DND-41 (cell line): ENCODE measurements at regions not wholly inside any gene's neighbourhood (a gene's known extent, or its start where the extent isn't known, plus 50 kb on each side); places are given as distances from the start of the nearest gene placed in this dataset.
A peak's percentile ranks its signal among the peaks of the same experiment; 100 is the strongest.

Experiments used
- ATAC-seq: fragments of 200-7000 bp; cut with Tn5 transposase; 3 replicates; pipeline ENCODE4 v1.9.1; 2021; ENCODE audit warnings: low read depth; ENCODE audit not compliant: insufficient read depth
- DNase-seq: peaks from one replicate; pipeline ENCODE4 v3.0.0-alpha.2; 2020
- H2AFZ ChIP-seq: 2 replicates; pipeline ENCODE4 v1.6.0; 2012; ENCODE audit warnings: low read depth, low read length
- H3K27ac ChIP-seq: 2 replicates; pipeline ENCODE4 v1.5.1; 2012; ENCODE audit warnings: low read length, inconsistent platforms
- H3K27me3 ChIP-seq: fragments of 200-600 bp; sonication (generic); 2 replicates; pipeline ENCODE4 v1.6.0; 2012; ENCODE audit warnings: low read length, mild to moderate bottlenecking, inconsistent platforms; ENCODE audit not compliant: insufficient read depth, poor library complexity
- H3K36me3 ChIP-seq: 2 replicates; pipeline ENCODE4 v1.5.1; 2012; ENCODE audit warnings: low read length, inconsistent platforms; ENCODE audit not compliant: insufficient read depth
- H3K4me1 ChIP-seq: 2 replicates; pipeline ENCODE4 v1.5.1; 2012; ENCODE audit warnings: mild to moderate bottlenecking, low read length; ENCODE audit not compliant: insufficient read depth
- H3K4me2 ChIP-seq: 2 replicates; pipeline ENCODE4 v1.6.0; 2012; ENCODE audit warnings: mild to moderate bottlenecking, moderate library complexity, low read length, inconsistent platforms; ENCODE audit not compliant: insufficient read depth
- H3K4me3 ChIP-seq, 2 experiments: fragments of 200-600 bp in 1 of 2; shearing (Covaris generic) in 1 of 2; 2 replicates each; pipeline ENCODE4 v1.5.1; 2012 to 2016; ENCODE audit warnings: inconsistent platforms in 2 of 2, low read length in 2 of 2, mild to moderate bottlenecking in 2 of 2, low read depth in 1 of 2, moderate library complexity in 1 of 2
- H3K79me2 ChIP-seq: 2 replicates; pipeline ENCODE4 v1.6.0; 2012; ENCODE audit warnings: low read length, inconsistent platforms; ENCODE audit not compliant: insufficient read depth
- H3K9ac ChIP-seq: 2 replicates; pipeline ENCODE4 v1.6.0; 2012; ENCODE audit warnings: low read depth, mild to moderate bottlenecking, inconsistent platforms, low read length, moderate library complexity
- H3K9me3 ChIP-seq: 2 replicates; pipeline ENCODE4 v1.5.1; 2012; ENCODE audit warnings: low read length, moderate library complexity, mild to moderate bottlenecking, inconsistent platforms; ENCODE audit not compliant: insufficient read depth, severe bottlenecking
- H4K20me1 ChIP-seq: 2 replicates; pipeline ENCODE4 v1.6.0; 2012; ENCODE audit warnings: low read length; ENCODE audit not compliant: insufficient read depth
- CTCF ChIP-seq: IDR thresholded peaks from 2 replicates; pipeline ENCODE4 v1.5.1; 2012; ENCODE audit warnings: borderline replicate concordance, low read length, moderate library complexity, mild to moderate bottlenecking; ENCODE audit not compliant: poor library complexity, severe bottlenecking; ENCODE audit errors: extremely low read depth
- EZH2 ChIP-seq: IDR thresholded peaks from 3 replicates; pipeline ENCODE4 v1.6.1; 2012; ENCODE audit warnings: borderline replicate concordance, low read depth, mild to moderate bottlenecking, moderate library complexity, low read length, inconsistent platforms; ENCODE audit not compliant: severe bottlenecking

GRCh38 chr5:67308988-67309688, 112.5 kb upstream of the CD180 start:
- Histone ChIP-seq H3K27me3 (no peaks in the 10 kb centered on the region), H3K4me3 (no peak overlapping the region), H3K36me3 (no peaks in the 10 kb centered on the region), H3K79me2 (no peaks in the 10 kb centered on the region), H3K9me3 (peaks cover 1% of the 10 kb centered on the region), H3K27ac (no peak overlapping the region), H2AFZ (no peak overlapping the region), H3K4me2 (no peak overlapping the region), H4K20me1 (no peaks in the 10 kb centered on the region), H3K9ac (no peak overlapping the region), H3K4me1 (no peaks in the 10 kb centered on the region)
- no peak for TF ChIP-seq CTCF
- TF ChIP-seq EZH2, result no peak
- DNase-seq (no peak), ATAC-seq (no peak)

GRCh38 chr5:67306965-67307607, 110.5 kb upstream of the CD180 start:
- no peaks in the 10 kb centered on the region for H3K4me1 ChIP-seq
- no peak overlapping the region for H3K4me2 ChIP-seq
- no peak overlapping the region for H2AFZ ChIP-seq
- TF ChIP-seq EZH2 (no peak), CTCF (no peak)
- no peaks in the 10 kb centered on the region for H3K27me3 ChIP-seq
- H3K79me2 ChIP-seq, result no peaks in the 10 kb centered on the region
- H3K27ac ChIP-seq, result no peak overlapping the region
- no peak overlapping the region for H3K9ac ChIP-seq
- no peaks in the 10 kb centered on the region for H3K36me3 ChIP-seq
- H4K20me1 ChIP-seq, result no peaks in the 10 kb centered on the region
- no peaks in the 10 kb centered on the region for H3K9me3 ChIP-seq
- ATAC-seq (no peak), DNase-seq (no peak)
- no peak overlapping the region for H3K4me3 ChIP-seq

- Histone ChIP-seq H3K9me3 (no peaks in the 10 kb centered on the region), H3K36me3 (no peaks in the 10 kb centered on the region), H3K79me2 (no peaks in the 10 kb centered on the region), H3K4me3 (no peak overlapping the region), H3K27ac (no peak overlapping the region), H3K27me3 (no peaks in the 10 kb centered on the region), H2AFZ (peak overlapping the region; percentile 25; the same call in 1 of the 2 replicates), H4K20me1 (no peaks in the 10 kb centered on the region), H3K4me2 (no peak overlapping the region), H3K4me1 (no peaks in the 10 kb centered on the region), H3K9ac (no peak overlapping the region)
- no peak for TF ChIP-seq EZH2
- no peak for TF ChIP-seq CTCF
- no peak for DNase-seq
- peak; percentile 44; the same call in 1 of the 3 replicates for ATAC-seq
Observed at GRCh38 chr5:67305913-67306710, 109.5 kb upstream of the CD180 start.
